Left lung (tissue), 4 donors: ENCODE measurements at regions not wholly inside any gene's neighbourhood (a gene's known extent, or its start where the extent isn't known, plus 50 kb on each side); places are given as distances from the start of the nearest gene placed in this dataset.
A peak's percentile ranks its signal among the peaks of the same experiment; 100 is the strongest.

Source experiments
- ATAC-seq: fragments of 200-7000 bp; cut with Tn5 transposase; one replicate; pipeline ENCODE4 v1.9.1; 2020; ENCODE audit warnings: moderate library complexity
- DNase-seq, 4 donors: peaks; one replicate each; pipeline ENCODE4 v3.0.0-alpha.2; 2013 to 2020
- H3K27ac ChIP-seq, 2 donors: fragments of 200-600 bp; sonication (generic) in 1 of 2; one replicate each; pipeline versions ENCODE4 v1.5.0 to v1.8.0; 2020 to 2021
- H3K27me3 ChIP-seq, 2 donors: fragments of 200-600 bp; sonication (generic) in 1 of 2; one replicate each; pipeline versions ENCODE4 v1.5.0 to v1.8.0; 2020 to 2021
- H3K36me3 ChIP-seq, 2 donors: fragments of 200-600 bp; sonication (generic) in 1 of 2; one replicate each; pipeline versions ENCODE4 v1.5.0 to v1.8.0; 2020 to 2021
- H3K4me1 ChIP-seq, 2 donors: fragments of 200-600 bp; one replicate each; pipeline ENCODE4 v1.8.0; 2021
- H3K4me3 ChIP-seq, 2 donors: fragments of 200-600 bp; sonication (generic) in 1 of 2; one replicate each; pipeline versions ENCODE4 v1.5.0 to v1.8.0; 2020 to 2021; ENCODE audit warnings: mild to moderate bottlenecking in 1 of 2
- H3K9me3 ChIP-seq, 2 donors: fragments of 200-600 bp; sonication (generic) in 1 of 2; one replicate each; pipeline versions ENCODE4 v1.5.0 to v1.8.0; 2020 to 2021
- CTCF ChIP-seq, 2 donors: fragments of 200-600 bp; sonication (generic) in 1 of 2; IDR thresholded peaks; one replicate each; pipeline versions ENCODE4 v1.5.0 to v1.8.0; 2021; ENCODE audit warnings: antibody characterized with exemption in 2 of 2
- intact Hi-C, 2 donors: fragments of 100-400 bp; cut with DNase I; formaldehyde crosslinking; loops; one replicate each; pipeline versions ENCODE4 v1.11.2 to v1.14.2; 2022
- donor health status: DM: no; HTN: yes; CAD: no.
- donor health status: DM: no; HTN: no; CAD: no.

DNA sequence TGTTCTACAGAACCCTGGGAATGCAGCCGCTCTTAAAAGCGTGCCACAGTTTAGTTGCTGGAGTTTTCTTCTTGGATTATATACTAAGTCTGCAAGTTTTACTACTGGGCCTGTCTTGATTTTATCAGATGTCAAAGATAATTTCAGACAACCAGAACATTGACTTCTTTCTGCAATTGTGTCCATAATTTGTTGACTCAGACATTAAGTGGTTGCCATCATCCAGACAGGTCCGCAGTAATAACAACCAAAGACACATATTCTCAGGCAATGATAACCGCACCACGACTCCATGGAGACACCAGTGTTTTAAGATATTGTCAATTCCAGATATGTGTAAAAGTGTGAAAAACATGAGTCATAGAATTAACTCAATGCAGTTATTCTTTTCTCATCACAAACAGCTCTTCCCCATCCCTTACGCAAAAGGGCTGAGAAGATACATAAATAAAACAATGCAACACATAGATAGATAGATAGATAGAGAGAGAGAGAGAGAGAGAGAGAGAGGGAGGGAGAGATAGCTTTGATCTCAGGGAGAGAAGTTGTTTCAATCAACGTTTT lies 90.4 kb upstream of the FMN2 start:
- intact Hi-C loops, result no loop called here
- no peak for ATAC-seq
- peaks cover 38 to 49% of the 10 kb centered on the region in 2 donors for H3K27me3 ChIP-seq

DNA sequence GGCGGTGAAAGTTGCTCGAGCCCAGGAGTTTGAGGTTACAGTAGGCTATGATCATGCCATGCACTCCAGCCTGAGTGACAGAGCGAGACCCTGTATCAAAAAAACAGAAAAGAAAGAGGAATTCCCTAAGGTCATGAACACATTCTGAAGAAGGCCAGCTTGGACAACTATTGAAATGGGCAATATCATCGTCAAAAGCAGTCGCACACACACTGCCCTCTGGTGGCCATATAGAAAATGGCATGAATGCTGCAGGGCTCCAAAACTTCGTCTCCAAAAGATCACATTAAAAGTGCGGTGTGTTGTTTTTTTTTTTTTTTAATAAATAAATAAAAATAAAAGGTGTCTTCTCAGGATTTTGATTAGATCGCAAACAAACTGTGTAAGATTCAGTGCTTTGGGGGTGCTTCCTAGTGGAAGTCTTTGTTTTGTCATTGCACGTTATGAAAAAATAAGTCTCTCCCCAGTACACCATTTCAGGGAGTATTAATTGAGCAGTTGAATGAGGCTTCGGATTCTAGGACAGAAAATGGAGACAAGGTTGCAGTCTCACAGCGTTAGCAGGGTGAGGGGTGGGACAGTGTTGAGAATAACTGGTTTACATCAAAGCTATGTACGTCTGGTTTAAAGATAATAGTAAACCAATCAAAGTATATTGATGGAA lies 87.5 kb upstream of the FMN2 start:
- H3K36me3 ChIP-seq, result no peaks in the 10 kb centered on the region
- intact Hi-C loops, result no loop called here
- TF ChIP-seq CTCF (IDR thresholded peaks at IDR 0.05), result peak; percentile 70
- DNase-seq, result no peak
- peak; percentile 33 for ATAC-seq
- no peaks in the 10 kb centered on the region for H3K4me1 ChIP-seq
- no peak overlapping the region for H3K27ac ChIP-seq
- no peaks in the 10 kb centered on the region for H3K9me3 ChIP-seq
- H3K27me3 ChIP-seq, result peaks cover 12 to 19% of the 10 kb centered on the region in 2 donors
- no peak overlapping the region for H3K4me3 ChIP-seq

More for the DNA sequence above, 90.4 kb upstream of the FMN2 start:
- no peak for TF ChIP-seq CTCF (IDR thresholded peaks at IDR 0.05)
- no peaks in the 10 kb centered on the region for H3K9me3 ChIP-seq
- peaks cover 5 to 10% of the 10 kb centered on the region in 2 donors for H3K4me1 ChIP-seq
- H3K27ac ChIP-seq, result no peak overlapping the region
- H3K4me3 ChIP-seq, result no peak overlapping the region
- DNase-seq, result no peak
- H3K36me3 ChIP-seq, result no peaks in the 10 kb centered on the region

GRCh38 chr1:240005997-240006650 lies 85.6 kb upstream of the FMN2 start:
- Histone ChIP-seq H3K4me1 (no peaks in the 10 kb centered on the region), H3K36me3 (no peaks in the 10 kb centered on the region), H3K27me3 (peaks cover 0 to 5% of the 10 kb centered on the region in 2 donors), H3K4me3 (no peak overlapping the region), H3K27ac (no peak overlapping the region), H3K9me3 (peaks cover 0 to 9% of the 10 kb centered on the region in 2 donors)
- DNase-seq (no peak), ATAC-seq (no peak)
- TF ChIP-seq CTCF (IDR thresholded peaks at IDR 0.05), result no peak
- intact Hi-C loops, result no loop called here

DNA sequence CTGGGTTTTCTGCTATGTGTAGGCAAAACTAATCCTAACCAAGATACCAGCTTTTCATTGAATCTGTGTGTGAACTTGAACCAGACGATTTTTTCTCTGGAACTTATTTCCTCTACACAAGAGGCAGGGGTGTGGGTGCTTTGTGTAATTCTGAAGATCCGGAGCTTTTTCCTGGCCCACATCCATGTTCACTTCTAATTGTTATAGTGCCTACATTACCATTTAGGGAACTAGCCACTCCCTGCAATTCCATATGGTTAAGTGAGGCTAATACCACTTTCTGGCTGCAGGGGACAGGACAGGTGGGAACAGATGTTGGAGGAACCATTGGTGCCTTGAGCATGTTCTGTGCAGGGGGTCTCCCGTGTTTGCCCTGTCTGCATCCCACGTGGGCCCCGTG lies 83.4 kb upstream of the FMN2 start:
- peaks cover 0 to 9% of the 10 kb centered on the region in 2 donors for H3K9me3 ChIP-seq
- H3K4me1 ChIP-seq, result no peaks in the 10 kb centered on the region
- intact Hi-C loops, result no loop called here
- no peaks in the 10 kb centered on the region for H3K36me3 ChIP-seq
- H3K27me3 ChIP-seq, result no peaks in the 10 kb centered on the region
- no peak for TF ChIP-seq CTCF (IDR thresholded peaks at IDR 0.05)
- H3K4me3 ChIP-seq, result no peak overlapping the region
- DNase-seq (no peak), ATAC-seq (no peak)
- H3K27ac ChIP-seq, result no peak overlapping the region

- Histone ChIP-seq H3K27ac (no peak overlapping the region), H3K4me3 (no peak overlapping the region), H3K27me3 (no peaks in the 10 kb centered on the region), H3K36me3 (no peaks in the 10 kb centered on the region), H3K4me1 (no peaks in the 10 kb centered on the region), H3K9me3 (peaks cover 0 to 21% of the 10 kb centered on the region in 2 donors)
- no peak for ATAC-seq
- intact Hi-C loops, result no loop called here
- no peak for DNase-seq
- TF ChIP-seq CTCF (IDR thresholded peaks at IDR 0.05), result no peak
Measured at GRCh38 chr1:240014051-240014450, 77.6 kb upstream of the FMN2 start.
